ENCODE measurements at regions not wholly inside any gene's neighbourhood (a gene's known extent, or its start where the extent isn't known, plus 50 kb on each side); places are given as distances from the start of the nearest gene placed in this dataset.

DNA sequence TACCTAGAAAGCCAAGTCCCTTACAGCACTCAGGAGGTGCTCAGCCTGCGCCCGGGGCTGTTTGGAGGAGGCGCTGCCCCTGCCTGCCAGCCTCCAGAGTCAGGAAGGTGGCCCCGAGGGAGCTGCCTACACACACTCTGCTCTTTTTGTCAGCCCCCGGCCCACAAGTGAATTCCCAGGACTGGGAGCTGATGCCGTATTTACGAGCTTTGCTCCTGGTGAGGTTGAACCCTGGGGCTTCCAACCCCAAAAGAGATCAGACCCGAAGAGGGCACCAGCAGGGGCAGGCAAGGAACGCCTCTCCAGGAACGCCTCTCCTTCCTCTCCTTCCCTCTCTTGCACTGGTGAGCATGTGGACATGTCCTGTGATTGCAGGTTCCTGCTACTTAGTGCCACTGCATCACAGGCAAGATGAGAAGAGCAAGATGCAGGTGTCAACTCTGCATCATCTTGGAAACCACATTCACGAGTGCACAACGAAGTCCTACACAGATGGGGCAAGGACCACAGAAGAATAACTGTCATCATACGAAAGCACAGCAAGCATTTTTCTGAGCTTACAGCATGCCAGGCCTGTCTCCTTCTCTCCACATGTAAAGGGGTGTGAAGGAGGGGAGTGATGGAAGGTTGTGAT, 126.7 kb downstream of the NDUFA10 start:
- TF ChIP-seq, protein P1, sequence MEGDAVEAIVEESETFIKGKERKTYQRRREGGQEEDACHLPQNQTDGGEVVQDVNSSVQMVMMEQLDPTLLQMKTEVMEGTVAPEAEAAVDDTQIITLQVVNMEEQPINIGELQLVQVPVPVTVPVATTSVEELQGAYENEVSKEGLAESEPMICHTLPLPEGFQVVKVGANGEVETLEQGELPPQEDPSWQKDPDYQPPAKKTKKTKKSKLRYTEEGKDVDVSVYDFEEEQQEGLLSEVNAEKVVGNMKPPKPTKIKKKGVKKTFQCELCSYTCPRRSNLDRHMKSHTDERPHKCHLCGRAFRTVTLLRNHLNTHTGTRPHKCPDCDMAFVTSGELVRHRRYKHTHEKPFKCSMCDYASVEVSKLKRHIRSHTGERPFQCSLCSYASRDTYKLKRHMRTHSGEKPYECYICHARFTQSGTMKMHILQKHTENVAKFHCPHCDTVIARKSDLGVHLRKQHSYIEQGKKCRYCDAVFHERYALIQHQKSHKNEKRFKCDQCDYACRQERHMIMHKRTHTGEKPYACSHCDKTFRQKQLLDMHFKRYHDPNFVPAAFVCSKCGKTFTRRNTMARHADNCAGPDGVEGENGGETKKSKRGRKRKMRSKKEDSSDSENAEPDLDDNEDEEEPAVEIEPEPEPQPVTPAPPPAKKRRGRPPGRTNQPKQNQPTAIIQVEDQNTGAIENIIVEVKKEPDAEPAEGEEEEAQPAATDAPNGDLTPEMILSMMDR (conservative IDR thresholded peaks at IDR 0.05; ENCODE audit: control insufficient read depth, insufficient read depth, low read depth, low read length), result no peak
- no peak overlapping the region for H3K4me3 ChIP-seq (ENCODE audit: control insufficient read depth, low read depth, low read length)
- DNase-seq (ENCODE audit: low read depth), result no peak

DNA sequence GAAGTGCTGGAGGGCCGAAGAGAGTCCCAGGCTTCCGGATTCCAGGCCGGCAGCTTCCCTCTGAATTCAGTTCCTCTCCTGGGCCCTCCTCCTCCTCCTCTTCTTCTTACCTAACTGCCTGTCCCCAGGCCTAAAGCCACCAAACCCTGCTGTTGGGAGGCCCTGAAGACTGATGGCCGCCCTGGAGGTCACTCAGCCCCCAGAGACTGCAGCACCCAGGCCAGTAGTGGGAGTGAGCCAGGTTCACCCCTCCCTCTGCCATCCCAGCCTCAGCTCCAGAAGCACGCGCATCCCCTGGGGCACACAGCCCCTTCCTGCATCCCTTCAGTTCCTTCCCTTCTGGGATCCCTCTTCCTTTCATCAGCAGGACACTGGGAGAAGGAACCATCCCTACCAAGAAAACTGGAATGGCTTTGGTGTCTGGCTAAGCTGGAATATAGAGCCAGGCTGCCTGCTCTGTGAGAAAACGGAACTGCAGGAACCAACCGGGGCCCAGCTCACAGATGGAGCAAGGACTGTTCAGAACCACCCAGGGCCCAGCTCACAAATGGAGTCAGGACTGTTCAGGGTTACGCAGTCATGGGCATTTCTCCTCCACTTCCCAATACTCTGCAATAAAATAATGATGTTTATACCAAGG, 127.4 kb downstream of the NDUFA10 start:
- TF ChIP-seq, protein P1 (conservative IDR thresholded peaks at IDR 0.05; ENCODE audit: control insufficient read depth, insufficient read depth, low read depth, low read length), result no peak

DNA sequence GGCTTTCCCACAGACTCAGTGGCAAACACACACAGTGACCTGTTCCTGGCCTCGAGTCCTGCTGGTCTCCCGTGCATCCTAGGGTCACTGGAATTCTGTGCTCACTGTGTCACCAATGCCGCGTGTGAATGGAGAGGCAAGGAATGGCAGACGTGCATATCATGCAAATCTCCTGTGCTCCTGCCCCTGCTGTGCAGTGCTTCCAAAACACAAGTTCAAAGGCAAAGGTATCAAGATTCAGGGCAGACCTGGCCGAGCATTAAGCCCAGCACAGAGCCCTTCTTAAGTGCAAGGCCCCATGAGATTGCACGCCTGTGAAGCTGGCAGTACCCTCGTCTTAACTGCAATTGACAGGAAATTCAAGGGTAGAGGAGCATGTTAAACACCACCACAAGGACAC, 129.1 kb downstream of the NDUFA10 start:
- no peak overlapping the region for H3K4me3 ChIP-seq (ENCODE audit: control insufficient read depth, low read depth, low read length)
- no peak for DNase-seq (ENCODE audit: low read depth)

More for the DNA sequence above, 127.4 kb downstream of the NDUFA10 start:
- H3K4me3 ChIP-seq (ENCODE audit: control insufficient read depth, low read depth, low read length), result no peak overlapping the region
- no peak for DNase-seq (ENCODE audit: low read depth)

DNA sequence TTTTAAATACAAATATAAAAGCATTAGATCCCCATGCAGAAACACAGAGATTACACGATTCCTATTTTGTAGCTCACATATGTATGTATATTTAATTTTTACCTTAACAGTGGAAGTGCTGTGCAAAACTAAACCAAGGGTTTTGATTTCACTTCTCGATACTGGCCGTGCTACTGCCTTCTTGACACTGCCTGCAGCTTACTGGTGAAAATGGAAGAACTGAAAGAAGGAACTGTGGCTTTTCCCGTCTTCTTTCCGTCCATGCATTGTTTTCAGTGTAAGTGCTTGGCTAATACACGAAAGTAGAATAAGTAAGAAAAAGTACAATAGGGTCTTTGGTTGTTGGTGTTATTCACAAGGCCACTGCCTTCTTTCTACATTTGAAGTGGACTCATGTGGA, 129.5 kb downstream of the NDUFA10 start:
- no peak for DNase-seq (ENCODE audit: low read depth)
- TF ChIP-seq, protein P1 (conservative IDR thresholded peaks at IDR 0.05; ENCODE audit: control insufficient read depth, insufficient read depth, low read depth, low read length), result no peak
- no peak overlapping the region for H3K4me3 ChIP-seq (ENCODE audit: control insufficient read depth, low read depth, low read length)

More for the DNA sequence above, 129.1 kb downstream of the NDUFA10 start:
- TF ChIP-seq, protein P1 (conservative IDR thresholded peaks at IDR 0.05; ENCODE audit: control insufficient read depth, insufficient read depth, low read depth, low read length), result no peak

DNA sequence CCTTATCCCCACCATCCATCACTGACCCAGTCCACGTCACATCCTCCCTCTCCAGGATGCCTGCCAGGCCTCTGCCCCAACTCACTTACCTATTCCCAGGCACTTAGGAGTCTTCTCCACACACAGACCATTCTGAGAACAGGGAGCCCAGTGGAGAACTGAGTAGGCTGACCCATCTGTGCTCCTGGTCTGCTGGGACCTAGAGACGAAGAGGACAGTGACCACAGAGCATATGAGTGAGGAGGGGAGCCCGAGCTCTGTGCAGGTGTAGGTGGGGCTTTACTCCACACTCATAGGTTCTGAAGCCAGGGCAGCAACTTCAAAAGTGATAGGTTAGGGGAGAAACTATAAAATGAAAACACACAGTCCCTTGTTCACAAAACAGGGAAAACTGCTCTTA, 130.0 kb downstream of the NDUFA10 start:
- TF ChIP-seq, protein P1 (conservative IDR thresholded peaks at IDR 0.05; ENCODE audit: control insufficient read depth, insufficient read depth, low read depth, low read length), result no peak
- no peak overlapping the region for H3K4me3 ChIP-seq (ENCODE audit: control insufficient read depth, low read depth, low read length)
- no peak for DNase-seq (ENCODE audit: low read depth)

DNA sequence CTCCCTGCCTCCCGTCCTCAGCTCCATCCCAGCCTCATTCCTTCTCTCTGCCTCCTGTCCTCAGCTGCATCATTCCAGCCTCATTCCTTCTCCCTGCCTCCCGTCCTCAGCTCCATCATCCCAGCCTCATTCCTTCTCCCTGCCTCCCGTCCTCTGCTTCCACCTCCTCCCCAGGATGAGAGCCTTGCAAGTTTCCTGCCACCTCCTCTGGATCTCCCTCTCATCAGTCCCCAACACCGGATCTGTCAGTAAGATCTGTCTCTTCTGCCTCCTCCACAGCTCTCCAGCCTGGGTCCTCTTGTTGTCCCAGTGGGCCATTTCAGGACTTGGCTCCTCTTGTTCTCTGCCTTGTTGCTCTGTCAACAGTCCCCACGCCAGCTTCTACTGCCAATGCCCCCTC, 130.9 kb downstream of the NDUFA10 start:
- TF ChIP-seq, protein P1 (conservative IDR thresholded peaks at IDR 0.05; ENCODE audit: control insufficient read depth, insufficient read depth, low read depth, low read length), result no peak
- no peak for DNase-seq (ENCODE audit: low read depth)
- H3K4me3 ChIP-seq (ENCODE audit: control insufficient read depth, low read depth, low read length), result no peak overlapping the region
